Activated CD4-positive, CD25-positive, alpha-beta regulatory T cell treated with anti-CD3 and anti-CD28 coated beads, Interleukin-2, amount 50 U/mL, for 24 hours (primary cell): ENCODE measurements at regions not wholly inside any gene's neighbourhood (a gene's known extent, or its start where the extent isn't known, plus 50 kb on each side); places are given as distances from the start of the nearest gene placed in this dataset.

ENCODE experiments used
- ATAC-seq, 2 donors: fragments of 150-1000 bp; cut with Tn5 transposase; one replicate each; pipeline ENCODE4 v1.10.0; 2021; ENCODE audit warnings: mild to moderate bottlenecking in 1 of 2, moderate library complexity in 1 of 2

DNA sequence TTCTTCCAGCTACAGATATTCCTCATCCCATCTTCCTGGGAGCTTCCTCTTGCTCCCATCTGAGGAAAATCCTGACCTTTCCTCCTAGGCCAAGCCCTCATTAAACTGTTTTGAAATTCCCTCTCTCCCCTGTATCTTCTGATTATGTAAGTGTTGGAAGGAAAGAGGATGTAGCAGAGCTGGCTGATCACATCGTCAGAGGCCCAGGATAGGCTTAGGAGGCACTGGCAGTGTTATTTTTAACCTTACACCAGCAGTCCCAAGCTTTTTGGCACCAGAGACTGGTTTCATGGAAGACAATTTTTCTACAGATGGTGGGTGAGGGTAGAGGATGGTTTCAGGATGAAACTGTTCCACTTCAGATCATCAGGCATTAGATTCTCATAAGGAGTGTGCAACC lies 630.4 kb downstream of the EPHA4 start:
- no peak for ATAC-seq

DNA sequence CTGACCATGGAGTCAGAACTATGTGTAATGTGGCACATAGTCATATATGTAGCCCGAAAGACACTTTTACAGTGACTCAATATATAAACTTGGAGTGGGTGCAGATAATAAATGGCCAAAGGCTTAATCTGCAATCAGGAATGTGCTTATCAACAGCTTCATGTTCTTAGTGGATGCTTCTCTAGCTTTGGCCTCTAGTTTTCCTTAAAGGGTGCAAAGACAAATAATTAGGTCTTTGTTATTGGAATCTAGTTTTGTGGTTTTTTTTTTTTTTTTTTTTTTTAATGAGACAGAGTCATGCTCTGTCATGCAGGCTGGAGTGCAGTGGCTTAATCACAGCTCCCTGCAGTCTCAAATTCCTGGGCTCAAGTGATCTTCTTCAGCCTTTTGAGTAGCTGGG lies 625.6 kb downstream of the EPHA4 start:
- no peak for ATAC-seq

DNA sequence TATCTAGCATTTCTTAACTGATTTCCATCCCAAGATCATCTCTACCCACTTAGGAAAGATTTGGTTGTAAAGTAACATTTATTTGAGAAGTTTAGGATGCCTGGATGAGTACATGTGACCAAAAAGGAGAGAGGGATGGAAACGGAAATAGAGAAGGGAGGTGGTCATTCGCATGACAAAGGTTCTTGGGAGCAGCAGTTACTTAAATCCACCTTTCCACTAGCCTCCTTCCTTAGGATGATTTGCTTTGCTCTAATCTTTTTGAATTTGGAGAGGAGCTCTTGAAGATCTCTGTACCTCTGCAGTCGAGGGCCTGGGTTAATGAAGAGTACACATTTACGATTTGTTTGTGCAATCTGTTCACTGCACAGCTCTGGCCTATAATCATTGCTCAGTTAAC lies 623.5 kb downstream of the EPHA4 start:
- ATAC-seq = no peak

DNA sequence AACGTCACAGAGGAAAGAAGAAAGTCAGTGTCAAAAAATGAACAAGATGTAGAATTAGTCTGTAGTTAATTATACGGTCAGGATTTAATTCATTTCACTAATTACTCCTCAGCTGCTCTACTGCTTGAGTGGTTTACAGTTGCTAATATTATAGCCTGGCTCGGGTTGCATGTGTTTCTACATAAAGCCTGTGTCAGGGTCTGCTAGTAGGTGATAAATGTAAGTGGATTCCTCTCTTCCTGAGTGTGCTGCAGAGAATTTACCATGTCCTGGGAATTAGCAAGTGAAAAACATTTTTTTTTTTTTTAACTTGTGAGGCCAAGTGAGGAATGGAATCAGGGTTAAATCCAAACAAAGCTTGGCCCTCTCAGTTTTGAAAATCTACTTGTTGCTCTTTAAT lies 622.6 kb downstream of the EPHA4 start:
- no peak for ATAC-seq

DNA sequence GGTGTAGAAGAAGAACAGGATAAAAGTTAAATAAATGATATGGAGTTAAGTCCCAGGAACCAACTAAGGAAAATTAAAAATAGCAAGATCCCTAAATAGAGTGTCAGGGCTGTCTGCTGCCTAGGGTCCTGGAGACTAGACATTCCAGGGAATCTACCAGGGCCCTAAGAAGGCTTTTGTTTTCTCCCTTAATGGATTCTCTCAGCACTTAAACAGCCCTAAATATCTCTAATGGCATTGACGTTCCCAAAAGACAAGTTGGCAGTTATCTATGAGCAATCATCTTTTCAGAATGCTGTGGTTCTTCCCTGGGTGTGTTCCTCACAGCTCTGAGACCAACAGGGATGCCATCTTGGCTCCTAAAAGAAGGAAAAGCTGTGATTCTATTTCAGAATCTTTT lies 616.3 kb downstream of the EPHA4 start:
- ATAC-seq = no peak

DNA sequence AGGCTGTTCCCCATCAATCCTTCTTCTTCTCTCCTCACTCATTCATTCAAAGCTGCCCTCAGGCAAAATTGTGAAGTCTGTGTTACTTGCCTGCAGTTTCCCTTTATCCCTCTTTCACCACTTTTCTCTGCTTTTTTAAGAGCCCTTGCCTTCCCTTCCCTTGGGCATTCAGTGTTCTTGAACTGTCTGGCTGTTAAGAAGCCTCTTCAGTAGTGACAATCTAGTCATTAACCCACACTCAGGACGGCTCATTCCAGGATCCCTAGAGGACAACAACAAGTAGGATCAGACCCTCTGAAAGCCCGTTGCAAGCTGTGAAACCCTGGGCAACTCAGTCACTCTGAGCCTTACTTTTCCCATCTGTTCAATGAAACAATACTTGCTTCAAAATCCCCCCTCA lies 615.7 kb downstream of the EPHA4 start:
- no peak for ATAC-seq

DNA sequence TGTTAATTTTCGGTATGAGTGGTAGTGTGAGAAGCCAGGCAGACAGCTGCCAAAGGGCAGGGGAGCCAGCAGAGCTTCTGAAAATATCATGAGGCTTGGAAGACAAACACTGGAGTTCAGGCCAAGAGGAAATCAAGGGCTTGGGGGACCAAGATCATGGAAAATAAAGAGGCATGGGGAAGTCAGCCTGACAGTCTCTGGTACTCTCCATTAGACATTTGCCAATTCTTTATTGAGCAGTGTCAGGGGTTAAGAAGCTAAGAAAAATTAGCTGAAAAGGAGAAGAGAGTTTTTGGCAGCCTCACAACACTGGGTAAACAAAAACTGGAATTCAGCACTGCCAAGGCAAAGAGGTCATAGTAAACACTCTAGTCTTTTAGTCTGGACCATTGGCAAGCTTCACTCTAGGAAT lies 612.7 kb downstream of the EPHA4 start:
- no peak for ATAC-seq

DNA sequence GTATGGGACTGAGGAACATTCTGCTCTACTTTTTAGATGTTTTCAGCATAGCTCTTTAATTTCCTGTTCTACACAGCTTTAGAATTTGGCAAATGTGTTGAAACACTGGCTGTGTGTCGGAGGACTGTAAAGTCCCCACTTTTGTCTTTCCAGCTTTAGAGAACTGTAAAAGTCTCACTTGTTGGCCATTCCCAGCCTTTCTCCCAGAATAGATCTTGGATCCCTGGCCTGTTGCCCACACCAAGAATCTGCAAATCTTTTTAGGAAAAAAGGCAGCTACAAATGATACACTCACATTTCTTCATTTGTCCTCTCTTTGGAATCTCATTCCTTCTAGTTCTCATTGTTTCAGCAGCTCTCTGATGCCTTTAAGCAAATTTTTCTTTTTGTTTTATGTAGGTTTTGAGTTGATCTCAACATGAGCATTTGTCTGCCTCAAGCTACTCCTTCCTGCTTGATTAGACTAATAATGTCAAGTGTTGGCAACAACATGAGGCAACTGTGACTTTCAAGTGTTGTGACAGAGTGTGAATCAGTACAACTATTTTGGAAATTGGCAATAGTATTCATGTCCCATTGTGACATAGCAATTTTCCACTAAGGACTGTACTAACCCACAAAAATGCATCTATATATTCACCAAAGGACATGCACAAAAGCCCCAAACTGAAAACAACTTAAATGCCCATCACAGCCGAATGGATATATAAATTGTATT lies 610.8 kb downstream of the EPHA4 start:
- ATAC-seq = no peak

DNA sequence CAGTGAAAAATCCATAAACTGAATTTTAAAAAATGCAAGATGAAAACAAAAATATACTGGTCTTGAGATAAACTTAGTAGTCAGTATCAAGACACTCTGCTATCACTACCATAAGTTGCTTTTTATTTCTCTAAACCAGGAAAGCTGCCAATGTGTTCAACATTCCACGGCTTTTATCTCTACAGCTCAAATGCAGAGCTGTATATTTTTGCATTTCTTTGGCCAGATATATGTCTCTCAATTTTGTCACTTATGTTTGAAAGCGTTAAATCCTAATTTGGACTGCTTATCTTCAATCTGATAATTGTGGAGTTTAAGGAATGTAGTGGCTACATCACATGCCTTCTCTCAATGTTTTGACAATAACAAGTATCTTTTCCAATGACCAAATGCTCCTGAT lies 609.5 kb downstream of the EPHA4 start:
- no peak for ATAC-seq

DNA sequence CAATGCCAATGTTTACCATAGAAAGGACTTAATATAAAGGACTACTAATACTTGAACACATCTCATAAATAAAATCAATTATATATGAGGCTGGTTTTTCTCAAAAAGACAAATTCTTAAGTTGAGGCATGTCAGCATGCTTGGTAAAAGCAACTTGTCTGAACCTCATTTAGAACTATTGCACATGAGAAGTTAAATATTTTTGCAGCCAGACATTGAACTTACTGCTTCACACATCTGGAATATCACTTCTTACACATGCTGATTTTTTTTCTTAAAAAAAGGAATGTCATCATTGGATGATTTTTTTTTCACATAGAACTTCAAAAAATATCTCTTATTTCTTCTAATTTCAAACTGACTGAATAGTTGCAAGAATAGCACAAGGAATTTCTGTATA lies 609.0 kb downstream of the EPHA4 start:
- ATAC-seq = no peak

DNA sequence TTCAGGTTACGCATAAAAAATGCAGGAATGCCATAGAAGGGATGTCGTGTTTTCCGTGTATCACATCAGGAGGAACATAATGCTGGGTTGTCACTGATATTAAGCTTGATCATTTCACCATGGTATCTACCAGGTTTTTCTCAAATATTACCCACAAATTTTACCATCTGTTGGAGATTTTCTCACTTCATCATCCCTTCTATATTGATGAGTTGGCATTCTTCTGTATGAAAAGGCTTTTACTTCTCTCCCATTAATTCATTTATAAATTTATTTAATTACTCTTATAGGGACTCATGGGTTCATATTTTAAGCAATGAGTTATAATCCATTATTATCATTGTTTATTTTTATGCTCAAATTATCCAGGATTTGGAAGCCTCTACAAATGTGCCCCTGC lies 608.2 kb downstream of the EPHA4 start:
- ATAC-seq = no peak

DNA sequence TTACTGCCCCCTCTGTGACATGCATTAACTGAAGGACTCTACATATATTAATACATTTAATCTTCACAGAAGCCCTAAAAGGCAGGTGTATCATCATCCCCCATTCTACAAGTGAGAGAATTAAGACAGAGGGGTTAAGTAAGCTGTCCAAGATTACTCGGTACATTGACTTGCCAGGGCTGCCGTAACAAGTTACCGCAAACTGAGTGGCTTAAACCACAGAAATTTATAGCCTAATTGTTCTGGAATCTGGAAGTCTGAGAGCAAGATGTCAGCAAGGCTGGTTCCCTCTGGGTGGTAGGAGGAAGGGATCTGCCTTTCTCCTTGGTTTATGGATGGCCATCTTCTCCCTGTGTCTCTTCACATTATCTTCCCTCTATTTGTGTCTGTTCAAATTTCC lies 605.5 kb downstream of the EPHA4 start:
- ATAC-seq = no peak

DNA sequence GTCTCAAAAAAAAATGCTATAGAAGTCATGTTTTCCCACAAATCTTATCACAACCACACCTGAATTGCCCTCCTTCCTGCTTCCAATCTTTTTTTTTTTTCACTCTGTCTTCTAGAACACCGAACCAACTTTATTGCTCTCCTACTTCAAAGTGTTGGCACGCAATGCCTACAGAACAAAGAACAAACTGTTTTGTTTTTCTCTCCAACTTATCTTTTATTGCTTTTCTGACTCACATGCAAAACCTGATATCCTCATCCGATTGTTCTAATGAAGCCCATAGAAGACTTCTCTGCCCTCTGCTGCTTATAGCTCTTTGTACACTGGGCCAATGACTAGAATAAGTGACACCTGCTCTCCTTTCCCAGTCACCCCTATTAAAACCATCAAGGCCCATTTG lies 602.8 kb downstream of the EPHA4 start:
- ATAC-seq = no peak

DNA sequence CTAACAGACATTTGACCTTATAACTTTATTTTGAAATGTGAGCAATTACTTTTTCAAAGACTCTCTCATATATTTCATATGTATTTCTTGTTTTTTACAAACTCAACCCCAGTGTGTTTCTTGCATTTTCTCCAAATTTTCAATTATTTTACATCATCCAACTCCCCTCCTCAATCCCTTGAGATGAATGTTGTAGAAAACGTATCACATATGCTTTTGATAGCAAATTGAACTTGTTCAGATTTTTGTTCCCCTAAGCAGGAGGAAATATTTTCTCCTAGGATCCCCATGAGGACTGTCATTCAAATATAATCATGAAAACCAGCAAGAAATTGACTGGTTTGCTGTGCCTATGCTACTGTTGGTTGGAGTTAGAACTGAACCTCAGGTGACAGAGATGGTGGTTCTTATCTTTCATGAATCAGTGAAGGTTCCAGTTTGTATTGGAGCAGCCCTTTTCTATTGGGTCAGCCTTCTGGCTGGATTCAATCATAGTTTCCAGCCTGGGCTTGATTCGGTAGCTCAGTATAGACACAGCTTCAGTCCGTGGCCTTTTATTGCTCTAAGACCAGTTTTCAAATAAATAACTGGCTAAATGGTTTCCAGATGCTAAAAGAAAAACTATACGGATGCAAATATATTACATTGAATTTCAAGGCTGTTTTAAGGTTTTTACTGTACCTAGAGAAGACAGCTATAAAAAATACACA lies 591.0 kb downstream of the EPHA4 start:
- ATAC-seq = no peak

DNA sequence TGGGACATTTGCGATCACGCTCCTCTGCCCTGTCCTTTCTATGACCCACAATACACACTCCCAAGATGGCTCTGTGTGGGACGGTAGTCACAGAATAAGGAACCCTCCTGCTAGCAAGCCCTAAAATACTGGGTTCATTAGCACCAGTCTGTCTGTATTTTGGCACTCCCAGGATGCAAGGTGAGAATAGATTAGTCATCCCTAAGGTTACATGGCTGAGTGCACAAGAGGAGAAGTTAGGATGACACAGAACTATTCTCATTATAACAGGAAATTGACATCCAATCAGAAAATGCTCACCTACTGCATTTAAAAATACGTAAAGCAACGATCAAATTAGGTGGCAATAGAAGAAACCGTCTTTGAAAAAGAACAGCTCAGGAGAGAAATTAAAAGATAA lies 590.2 kb downstream of the EPHA4 start:
- no peak for ATAC-seq

DNA sequence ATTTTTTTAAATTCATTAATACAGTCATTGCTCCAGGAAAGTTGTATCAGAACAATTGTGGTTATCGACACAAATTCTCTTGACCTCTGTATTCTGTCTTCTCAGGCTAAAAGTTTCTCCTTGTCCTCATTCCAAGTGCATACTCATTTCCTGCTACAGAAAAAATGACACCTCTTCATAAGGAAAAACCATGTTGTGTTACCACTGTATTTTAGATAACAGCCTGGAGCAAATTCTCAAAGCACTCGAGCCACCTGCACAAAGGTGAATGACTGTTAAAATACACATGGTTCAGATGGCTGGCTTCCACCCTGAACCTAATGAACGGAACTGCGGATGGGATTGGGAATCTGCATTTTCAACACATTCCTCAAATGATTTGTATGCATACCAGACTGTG lies 586.5 kb downstream of the EPHA4 start:
- ATAC-seq = no peak

DNA sequence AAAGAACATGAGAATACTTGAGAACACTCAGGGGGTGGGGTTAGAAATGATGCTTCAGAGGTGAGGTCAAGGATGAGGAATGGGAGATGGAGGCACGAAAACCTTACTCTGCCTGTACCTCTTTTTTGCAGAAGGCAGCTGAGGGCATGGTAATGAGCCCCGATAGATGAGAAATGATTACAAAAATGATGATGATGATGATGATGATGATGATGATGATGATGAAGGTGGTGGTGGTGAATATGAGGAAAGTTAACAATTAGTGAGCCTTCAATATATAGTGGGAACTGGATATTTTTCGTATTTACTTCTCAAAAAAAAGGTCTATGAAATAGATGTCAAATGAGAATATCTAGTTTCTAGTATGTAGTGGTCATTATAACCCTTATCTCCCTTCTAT lies 584.3 kb downstream of the EPHA4 start:
- ATAC-seq = no peak

DNA sequence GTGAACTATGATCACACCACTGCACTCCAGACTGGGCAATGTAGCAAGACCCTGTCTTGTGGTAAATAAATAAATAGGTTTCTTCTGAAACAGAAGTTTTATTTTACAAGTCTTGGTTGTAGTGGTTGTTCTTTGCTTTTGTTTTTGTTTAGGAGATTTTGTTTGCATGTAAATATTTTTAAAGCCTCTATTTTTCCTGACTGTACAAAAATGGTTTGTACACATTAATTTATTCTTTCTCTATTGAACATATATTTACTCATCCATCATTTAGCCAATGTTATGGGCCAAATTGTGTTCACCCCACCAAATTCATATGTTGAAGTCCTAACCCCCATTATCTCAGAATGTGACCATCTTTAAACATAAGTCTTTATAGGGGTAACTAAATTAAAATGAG lies 580.1 kb downstream of the EPHA4 start:
- no peak for ATAC-seq

DNA sequence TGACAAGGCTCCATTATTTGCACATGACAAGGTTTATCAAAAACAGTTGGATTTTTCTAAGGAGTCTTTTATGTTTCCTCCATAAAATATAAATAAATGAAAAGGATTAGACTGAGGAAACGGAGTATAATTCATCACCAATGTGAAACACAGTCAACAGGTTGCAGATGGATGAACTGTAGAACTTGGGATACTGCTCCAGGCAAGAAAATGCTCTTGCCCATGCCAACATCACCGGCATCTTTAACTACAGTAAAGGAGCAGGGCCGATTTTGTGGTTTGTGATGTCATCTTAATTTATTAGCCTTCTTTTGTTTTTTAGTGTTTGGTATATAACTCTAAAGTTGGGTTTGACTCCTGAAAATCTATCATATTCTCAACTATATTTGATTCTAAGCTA lies 577.3 kb downstream of the EPHA4 start:
- no peak for ATAC-seq

DNA sequence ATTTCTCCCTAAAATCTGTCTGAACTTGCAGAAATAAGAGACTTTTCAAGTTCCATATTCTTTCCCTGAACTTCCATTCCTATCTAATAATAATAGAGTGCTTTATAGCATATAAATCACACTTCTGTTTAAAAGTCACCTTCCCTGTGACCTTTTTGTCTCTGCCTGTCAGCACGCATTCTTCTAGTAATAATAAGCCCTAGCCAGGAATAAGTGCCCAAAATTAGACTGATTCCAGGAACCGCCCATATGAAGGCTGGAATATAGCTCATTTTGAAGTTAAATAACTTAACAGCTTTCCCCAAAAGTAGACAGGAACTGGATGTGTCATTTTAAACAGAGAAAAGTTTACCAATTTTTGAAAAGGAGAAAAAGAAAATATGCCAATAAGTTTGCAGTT lies 576.5 kb downstream of the EPHA4 start:
- ATAC-seq = no peak

DNA sequence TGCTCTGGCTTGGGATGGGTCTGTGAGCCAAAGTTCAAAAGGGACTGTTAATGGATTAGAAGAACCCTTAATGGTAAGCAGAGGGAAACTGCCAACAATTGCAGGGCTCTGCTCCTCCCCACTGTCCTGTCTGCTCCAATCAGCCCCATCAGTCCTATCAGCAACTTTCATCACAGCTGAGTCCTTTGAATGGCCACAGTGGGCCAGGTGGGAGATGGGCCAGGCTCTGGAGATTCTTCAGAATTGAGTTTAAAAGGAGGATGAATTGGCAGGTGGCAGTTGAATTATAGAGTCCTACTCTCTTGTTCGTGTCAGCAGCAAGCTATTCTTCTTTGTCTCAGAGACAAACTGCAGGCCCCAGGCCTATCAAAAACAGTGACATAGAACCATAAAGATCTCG lies 573.9 kb downstream of the EPHA4 start:
- ATAC-seq = no peak

DNA sequence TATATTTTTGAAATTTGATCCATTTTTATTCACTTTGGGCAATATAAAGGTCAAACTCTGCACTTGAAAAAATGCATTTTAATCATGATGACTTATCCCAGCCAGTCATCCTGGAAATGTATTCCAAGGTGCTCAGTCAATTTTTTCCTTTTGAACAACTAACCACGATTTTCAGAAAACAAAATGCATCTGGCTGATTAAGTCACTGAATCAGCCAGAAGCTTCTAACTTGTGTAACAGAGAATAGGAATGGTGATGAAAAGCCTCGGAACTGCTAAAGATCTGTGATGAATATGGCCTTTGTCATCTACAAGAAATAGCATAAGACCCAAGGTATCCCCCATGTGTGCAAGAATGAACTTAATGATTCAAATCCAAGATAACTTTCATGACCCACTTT lies 572.7 kb downstream of the EPHA4 start:
- ATAC-seq = no peak

DNA sequence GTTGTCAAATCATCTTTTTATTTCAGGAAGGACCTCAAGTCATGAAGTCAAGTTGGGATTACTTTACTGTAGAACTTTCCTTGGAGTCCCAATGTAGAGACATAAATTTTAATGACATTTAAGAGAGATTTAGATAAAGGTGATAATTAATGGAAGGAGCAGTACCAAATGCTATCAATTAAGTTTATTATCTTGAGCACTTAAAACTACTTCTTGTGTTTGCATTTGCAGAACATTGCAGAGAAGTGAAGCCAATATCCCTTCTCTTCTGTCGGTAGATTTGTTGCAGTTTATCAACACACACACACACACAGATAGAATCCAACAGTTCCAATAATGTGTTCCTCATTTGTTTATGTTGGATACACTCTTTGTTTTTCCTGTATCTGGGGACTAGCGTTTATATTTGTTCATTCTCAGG lies 570.7 kb downstream of the EPHA4 start:
- ATAC-seq = no peak

DNA sequence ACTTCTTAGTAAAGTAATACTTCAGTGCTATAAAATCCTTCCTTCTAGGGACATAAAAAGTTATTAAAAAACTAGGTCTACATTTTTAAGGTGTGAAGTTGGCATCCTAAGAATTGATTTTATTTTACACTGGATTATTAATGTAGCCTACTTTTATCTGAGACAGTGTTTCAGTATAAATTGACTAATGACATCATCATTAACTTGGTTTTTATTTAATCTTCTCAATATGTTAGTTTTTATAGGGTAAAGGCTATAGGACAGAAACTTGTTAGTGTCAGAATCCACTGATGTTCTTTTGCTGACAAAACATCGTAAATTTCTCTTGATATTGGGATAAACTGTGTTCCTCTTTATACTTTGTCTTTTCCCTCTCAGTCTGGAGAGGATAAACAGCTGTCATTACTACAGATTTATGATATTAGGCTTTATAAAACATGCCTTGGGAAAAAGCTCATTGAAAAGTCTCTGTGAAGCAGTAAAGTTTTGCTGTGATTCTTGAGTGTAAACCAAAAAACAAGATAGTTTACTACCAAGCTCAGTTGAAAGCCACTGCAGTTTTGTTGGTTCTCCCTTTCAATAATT lies 569.9 kb downstream of the EPHA4 start:
- no peak for ATAC-seq

DNA sequence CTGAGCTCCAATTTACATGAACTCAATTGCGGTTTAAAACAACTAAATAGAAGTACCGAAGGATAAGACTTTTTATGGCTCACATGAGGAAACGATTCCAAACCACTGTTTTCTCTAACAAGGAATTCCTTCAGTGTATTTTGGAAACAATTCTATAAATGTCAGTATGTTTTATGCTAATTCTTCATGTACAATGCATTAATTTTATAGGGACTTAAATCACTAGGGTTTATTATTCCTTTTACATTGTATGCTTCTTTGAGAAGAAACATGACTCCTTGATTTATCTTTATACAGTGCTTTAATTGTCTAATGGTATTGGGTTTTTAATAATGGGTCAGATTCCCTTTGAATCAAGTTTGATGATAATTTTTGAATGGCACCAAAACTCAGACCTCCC lies 566.8 kb downstream of the EPHA4 start:
- ATAC-seq = no peak
